Mesendoderm (in vitro differentiated cells): ENCODE measurements at regions not wholly inside any gene's neighbourhood (a gene's known extent, or its start where the extent isn't known, plus 50 kb on each side); places are given as distances from the start of the nearest gene placed in this dataset.
A peak's percentile ranks its signal among the peaks of the same experiment; 100 is the strongest.
"Not testable (repeated sequence)": the region's sequence is repeated elsewhere in the genome, so short reads cannot be mapped to it uniquely, and the experiment has no call there.

Source experiments
- DNase-seq: peaks from one replicate; pipeline ENCODE4 v3.0.0; 2013
- H2AK5ac ChIP-seq: 2 replicates; pipeline ENCODE4 v1.6.1; 2013; ENCODE audit warnings: low read length, inconsistent platforms
- H2BK120ac ChIP-seq: 2 replicates; pipeline ENCODE4 v1.6.1; 2013; ENCODE audit warnings: low read depth, mild to moderate bottlenecking, low read length, moderate library complexity, mixed read lengths
- H2BK15ac ChIP-seq: replicated peaks from 2 replicates; pipeline ENCODE4 v1.6.1; 2013; ENCODE audit warnings: low read depth, mild to moderate bottlenecking, moderate library complexity
- H2BK5ac ChIP-seq: 2 replicates; pipeline ENCODE4 v1.6.1; 2013; ENCODE audit warnings: low read length, inconsistent platforms
- H3K18ac ChIP-seq: 2 replicates; pipeline ENCODE4 v1.6.1; 2013; ENCODE audit warnings: mild to moderate bottlenecking, low read length, mixed read lengths
- H3K23ac ChIP-seq: one replicate; pipeline ENCODE4 v1.6.1; 2013; ENCODE audit warnings: low read length
- H3K27ac ChIP-seq: 2 replicates; pipeline ENCODE4 v1.5.1; 2013; ENCODE audit warnings: low read depth, mild to moderate bottlenecking, inconsistent platforms, low read length, moderate library complexity
- H3K27me3 ChIP-seq: 2 replicates; pipeline ENCODE4 v1.6.1; 2013; ENCODE audit warnings: low read length, control low read depth, mild to moderate bottlenecking, inconsistent platforms; ENCODE audit not compliant: insufficient read depth, poor library complexity
- H3K36me3 ChIP-seq: 2 replicates; pipeline ENCODE4 v1.6.1; 2013; ENCODE audit warnings: low read length, inconsistent platforms; ENCODE audit not compliant: control insufficient read depth, insufficient read depth
- H3K4ac ChIP-seq: one replicate; pipeline ENCODE4 v1.6.1; 2013; ENCODE audit warnings: low read depth, mild to moderate bottlenecking, low read length, moderate library complexity
- H3K4me1 ChIP-seq: 2 replicates; pipeline ENCODE4 v1.6.1; 2013; ENCODE audit warnings: low read depth, low read length, inconsistent platforms; ENCODE audit not compliant: control insufficient read depth
- H3K4me2 ChIP-seq: 2 replicates; pipeline ENCODE4 v1.6.1; 2013; ENCODE audit warnings: low read length
- H3K4me3 ChIP-seq: 2 replicates; pipeline ENCODE4 v1.5.1; 2013; ENCODE audit warnings: mild to moderate bottlenecking, low read length
- H3K56ac ChIP-seq: one replicate; pipeline ENCODE4 v1.6.1; 2013; ENCODE audit warnings: low read length
- H3K79me1 ChIP-seq: 2 replicates; pipeline ENCODE4 v1.6.1; 2013; ENCODE audit warnings: low read length, inconsistent platforms
- H3K79me2 ChIP-seq: 2 replicates; pipeline ENCODE4 v1.6.1; 2013; ENCODE audit warnings: mild to moderate bottlenecking, low read length; ENCODE audit not compliant: control insufficient read depth, insufficient read depth
- H3K9ac ChIP-seq: 2 replicates; pipeline ENCODE4 v1.6.1; 2013; ENCODE audit warnings: low read length, inconsistent platforms
- H4K5ac ChIP-seq: one replicate; pipeline ENCODE4 v1.6.1; 2013; ENCODE audit warnings: low read length
- H4K8ac ChIP-seq: one replicate; pipeline ENCODE4 v1.6.1; 2013; ENCODE audit warnings: low read depth, mild to moderate bottlenecking, control low read depth, low read length, moderate library complexity
- WGBS: extraction: QIAGEN DNeasy Blood & Tissue Kit; methylation state at CpG from one replicate; pipeline ENCODE4 v1.1.7; 2013; ENCODE audit warnings: low lambda C conversion rate, missing lambda C conversion rate; ENCODE audit not compliant: insufficient coverage; ENCODE audit errors: extremely low coverage; 5-methylcytosine and 5-hydroxymethylcytosine counted together

GRCh38 chr16:13351601-13352217 lies 450.3 kb downstream of the SHISA9 start:
- Histone ChIP-seq H3K4me2 (no peak overlapping the region), H4K5ac (no peak overlapping the region), H2BK120ac (no peak overlapping the region), H4K8ac (no peak overlapping the region), H3K4me1 (peaks cover 11% of the 10 kb centered on the region), H3K23ac (no peak overlapping the region), H3K27ac (no peak overlapping the region), H3K27me3 (no peaks in the 10 kb centered on the region), H2BK15ac (peak overlapping the region; percentile 92), H3K18ac (peak overlapping the region; percentile 32), H3K56ac (peak overlapping the region; percentile 70), H3K36me3 (no peaks in the 10 kb centered on the region), H3K4ac (no peak overlapping the region), H2BK5ac (no peak overlapping the region), H2AK5ac (no peak overlapping the region), H3K79me1 (no peaks in the 10 kb centered on the region), H3K4me3 (no peak overlapping the region), H3K79me2 (no peaks in the 10 kb centered on the region), H3K9ac (no peak overlapping the region)
- peak; percentile 63 for DNase-seq
- no CpG with 5 or more reads among the region's 4 CpGs for WGBS

- not testable (repeated sequence) for H2AK5ac ChIP-seq, H3K79me2 ChIP-seq, H3K4ac ChIP-seq, H3K36me3 ChIP-seq, H4K8ac ChIP-seq, H3K27me3 ChIP-seq, H3K9ac ChIP-seq, H2BK5ac ChIP-seq, H3K4me3 ChIP-seq, H3K79me1 ChIP-seq, H2BK15ac ChIP-seq, H3K23ac ChIP-seq, H4K5ac ChIP-seq, H3K27ac ChIP-seq, H3K4me2 ChIP-seq, H2BK120ac ChIP-seq
- H3K18ac ChIP-seq = peak overlapping the region; percentile 51
- peak; percentile 59 for DNase-seq
- no CpG with 5 or more reads among the region's 7 CpGs for WGBS
- peaks cover 11% of the 10 kb centered on the region for H3K4me1 ChIP-seq
- H3K56ac ChIP-seq = peak overlapping the region; percentile 42
These were observed 451.4 kb downstream of the SHISA9 start for GRCh38 chr16:13352796-13353195.

GRCh38 chr16:13357842-13358241 lies 456.4 kb downstream of the SHISA9 start:
- H3K23ac ChIP-seq, H3K4me3 ChIP-seq, H3K79me2 ChIP-seq, H3K36me3 ChIP-seq, H4K5ac ChIP-seq, H3K27me3 ChIP-seq, H3K4me1 ChIP-seq, H3K4ac ChIP-seq, H4K8ac ChIP-seq, H3K4me2 ChIP-seq, H3K79me1 ChIP-seq: not testable (repeated sequence)
- H3K18ac ChIP-seq = peak overlapping the region; percentile 98
- peak overlapping the region; percentile 38 for H3K27ac ChIP-seq
- H3K9ac ChIP-seq = peak overlapping the region; percentile 48
- H2BK5ac ChIP-seq = peak overlapping the region; percentile 69
- peak overlapping the region; percentile 96 for H2AK5ac ChIP-seq
- WGBS = no CpG with 5 or more reads among the region's 4 CpGs
- peak; percentile 48 for DNase-seq
- H3K56ac ChIP-seq = peak overlapping the region; percentile 50
- H2BK15ac ChIP-seq = peak overlapping the region; percentile 14
- H2BK120ac ChIP-seq = peak overlapping the region; percentile 23

- no CpG with 5 or more reads among the region's 3 CpGs for WGBS
- Histone ChIP-seq H3K4me2 (no peak overlapping the region), H2AK5ac (no peak overlapping the region), H4K8ac (no peak overlapping the region), H3K23ac (no peak overlapping the region), H3K36me3 (no peaks in the 10 kb centered on the region), H3K4me3 (no peak overlapping the region), H3K4me1 (peaks cover 4% of the 10 kb centered on the region), H3K79me2 (no peaks in the 10 kb centered on the region), H3K27ac (no peak overlapping the region), H3K27me3 (no peaks in the 10 kb centered on the region), H2BK120ac (no peak overlapping the region), H4K5ac (no peak overlapping the region), H2BK5ac (no peak overlapping the region), H3K18ac (no peak overlapping the region), H3K9ac (no peak overlapping the region), H3K56ac (no peak overlapping the region), H2BK15ac (no peak overlapping the region), H3K79me1 (no peaks in the 10 kb centered on the region), H3K4ac (no peak overlapping the region)
- no peak for DNase-seq
These were observed 458.4 kb downstream of the SHISA9 start for GRCh38 chr16:13359835-13360234.

GRCh38 chr16:13372421-13372820 lies 471.0 kb downstream of the SHISA9 start:
- no peak overlapping the region for H3K4ac ChIP-seq
- H3K36me3 ChIP-seq = no peaks in the 10 kb centered on the region
- H4K5ac ChIP-seq = no peak overlapping the region
- H3K4me1 ChIP-seq = peaks cover 2% of the 10 kb centered on the region
- H2BK15ac ChIP-seq = no peak overlapping the region
- no peak overlapping the region for H2BK120ac ChIP-seq
- DNase-seq = no peak
- no peaks in the 10 kb centered on the region for H3K79me1 ChIP-seq
- no peak overlapping the region for H3K27ac ChIP-seq
- no peak overlapping the region for H3K9ac ChIP-seq
- H4K8ac ChIP-seq = no peak overlapping the region
- no peak overlapping the region for H3K4me2 ChIP-seq
- H3K56ac ChIP-seq = no peak overlapping the region
- H3K79me2 ChIP-seq = no peaks in the 10 kb centered on the region
- WGBS = no CpG with 5 or more reads among the region's 3 CpGs
- H3K27me3 ChIP-seq = no peaks in the 10 kb centered on the region
- H2AK5ac ChIP-seq = no peak overlapping the region
- no peak overlapping the region for H3K18ac ChIP-seq
- no peak overlapping the region for H3K4me3 ChIP-seq
- no peak overlapping the region for H2BK5ac ChIP-seq
- no peak overlapping the region for H3K23ac ChIP-seq

- Histone ChIP-seq H3K9ac (no peak overlapping the region), H3K4me2 (no peak overlapping the region), H4K5ac (no peak overlapping the region), H3K27ac (no peak overlapping the region), H3K18ac (no peak overlapping the region), H3K79me2 (no peaks in the 10 kb centered on the region), H2AK5ac (no peak overlapping the region), H4K8ac (no peak overlapping the region), H3K27me3 (no peaks in the 10 kb centered on the region), H2BK120ac (no peak overlapping the region), H3K4me3 (no peak overlapping the region), H3K56ac (no peak overlapping the region), H2BK5ac (no peak overlapping the region), H3K4ac (no peak overlapping the region), H3K79me1 (no peaks in the 10 kb centered on the region), H3K4me1 (no peaks in the 10 kb centered on the region), H3K23ac (no peak overlapping the region), H2BK15ac (no peak overlapping the region), H3K36me3 (no peaks in the 10 kb centered on the region)
- no peak for DNase-seq
- WGBS = no CpG with 5 or more reads among the region's 1 CpG
These were observed 474.8 kb downstream of the SHISA9 start for GRCh38 chr16:13376174-13376573.
